GM23248 (cell line): ENCODE measurements at regions not wholly inside any gene's neighbourhood (a gene's known extent, or its start where the extent isn't known, plus 50 kb on each side); places are given as distances from the start of the nearest gene placed in this dataset.

ENCODE experiments used
- EZH2 ChIP-seq: fragments of 200-600 bp; sonication (generic); IDR thresholded peaks from 2 replicates; pipeline ENCODE4 v1.6.1; 2018; ENCODE audit warnings: antibody characterized with exemption, mild to moderate bottlenecking; ENCODE audit not compliant: insufficient read depth, poor library complexity, severe bottlenecking
- EZH2phosphoT487 ChIP-seq: fragments of 200-600 bp; sonication (generic); IDR thresholded peaks from 2 replicates; pipeline ENCODE4 v1.6.1; 2018; ENCODE audit warnings: antibody characterized with exemption, moderate library complexity, mild to moderate bottlenecking, low read depth; ENCODE audit not compliant: insufficient read depth

DNA sequence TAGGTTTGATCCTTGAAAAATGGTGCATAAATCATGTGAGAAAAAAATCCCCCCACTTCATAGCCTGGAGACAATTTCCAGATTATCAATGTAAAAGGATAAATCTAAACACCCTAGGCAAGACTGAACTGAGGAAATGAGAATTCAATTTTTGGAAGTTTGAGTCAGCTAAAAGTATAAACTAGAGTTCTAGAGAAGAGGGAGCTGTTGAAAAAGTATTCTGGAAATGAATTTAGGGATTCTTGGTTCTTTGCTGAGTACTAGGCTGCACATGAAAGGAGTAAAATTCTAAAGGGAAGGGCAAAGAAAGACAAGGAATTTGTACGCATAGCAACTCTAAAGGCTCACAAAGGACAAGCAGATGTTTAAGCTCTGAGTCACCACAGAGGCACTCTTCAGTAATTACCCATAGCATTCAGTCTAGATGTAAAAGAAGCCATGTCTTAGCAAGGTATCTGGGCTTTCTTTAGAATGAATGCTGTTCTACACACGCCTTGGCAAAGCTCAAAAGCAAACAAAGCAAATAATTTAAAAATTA, 896.5 kb downstream of the PDHA2 start:
- TF ChIP-seq EZH2phosphoT487 (no peak), EZH2 (no peak)
